ENCODE measurements at regions not wholly inside any gene's neighbourhood (a gene's known extent, or its start where the extent isn't known, plus 50 kb on each side); places are given as distances from the start of the nearest gene placed in this dataset.
A peak's percentile ranks its signal among the peaks of the same experiment; 100 is the strongest.
"Not testable (repeated sequence)": the region's sequence is repeated elsewhere in the genome, so short reads cannot be mapped to it uniquely, and the experiment has no call there.

DNA sequence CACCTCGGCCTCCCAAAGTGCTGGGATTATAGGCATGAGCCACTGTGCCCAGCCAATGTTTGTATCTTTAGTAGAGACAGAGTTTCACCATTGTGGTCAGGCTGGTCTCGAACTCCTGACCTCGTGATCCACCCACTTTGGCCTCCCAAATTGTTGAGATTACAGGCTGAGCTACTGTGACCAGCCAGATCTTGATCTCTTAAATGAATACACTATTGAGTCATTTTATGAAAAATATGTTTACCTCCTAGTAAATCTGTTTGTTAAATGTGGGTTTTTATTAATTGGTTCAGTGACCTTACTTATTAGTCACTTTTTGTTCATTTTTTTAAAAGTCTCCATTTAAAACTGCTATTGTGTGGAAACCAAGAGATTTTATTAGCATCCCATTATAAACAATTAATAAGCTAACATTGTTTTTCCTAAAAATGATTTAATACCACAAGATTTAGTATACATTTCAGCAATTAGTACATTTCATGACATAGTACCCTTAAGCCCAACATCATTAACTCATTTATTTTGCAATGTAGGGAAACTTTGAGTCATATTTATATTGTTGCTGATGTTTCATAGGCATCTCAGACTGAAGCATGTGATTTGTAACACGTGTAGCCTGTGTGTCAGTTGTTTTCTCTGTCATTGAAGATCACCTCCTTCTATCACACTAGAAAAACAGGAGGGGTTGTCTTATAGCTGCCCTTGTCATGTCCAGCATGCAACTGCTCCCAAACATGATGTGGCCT is 261.2 kb downstream of the TAF11L14 start:
- no peak for DNase-seq

DNA sequence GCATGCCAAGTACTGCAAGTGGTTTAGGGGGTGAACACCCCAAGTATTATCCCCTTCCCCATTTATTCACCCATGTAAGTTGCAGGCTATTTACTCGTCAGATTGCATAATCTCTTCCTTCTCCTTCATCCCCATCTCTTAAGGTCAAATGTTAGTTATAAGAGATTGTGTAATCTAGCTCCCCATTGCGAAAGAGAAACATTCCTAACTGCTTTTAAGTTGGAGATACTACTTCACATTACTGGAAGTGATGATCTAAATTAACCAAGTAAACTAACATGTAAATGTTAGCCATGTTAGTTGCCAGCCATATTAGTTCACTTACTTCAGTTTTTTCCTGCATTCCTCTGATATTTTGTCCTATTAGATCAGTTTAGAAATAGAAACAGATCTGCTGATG is 262.3 kb downstream of the TAF11L14 start:
- no peak for DNase-seq

DNA sequence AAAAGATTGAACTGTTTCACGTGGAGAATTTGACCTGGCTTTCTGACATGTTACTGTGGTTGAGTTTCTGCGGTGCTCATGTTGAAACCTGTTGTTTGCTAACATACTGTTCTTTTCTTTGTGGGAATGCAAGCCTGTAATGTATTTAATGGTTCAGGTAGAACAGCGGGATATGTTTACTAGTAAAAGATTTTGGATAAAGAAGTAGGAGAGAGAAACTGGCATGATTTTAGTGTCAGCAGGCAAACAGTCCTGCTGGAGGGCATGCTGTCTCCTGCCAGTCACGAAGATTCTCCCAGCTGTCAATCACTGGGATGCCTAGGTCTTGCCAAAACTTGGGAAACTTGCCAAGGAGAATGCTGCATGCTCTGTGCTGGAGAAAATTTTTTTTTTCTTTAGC is 263.5 kb downstream of the TAF11L14 start:
- DNase-seq = no peak

DNA sequence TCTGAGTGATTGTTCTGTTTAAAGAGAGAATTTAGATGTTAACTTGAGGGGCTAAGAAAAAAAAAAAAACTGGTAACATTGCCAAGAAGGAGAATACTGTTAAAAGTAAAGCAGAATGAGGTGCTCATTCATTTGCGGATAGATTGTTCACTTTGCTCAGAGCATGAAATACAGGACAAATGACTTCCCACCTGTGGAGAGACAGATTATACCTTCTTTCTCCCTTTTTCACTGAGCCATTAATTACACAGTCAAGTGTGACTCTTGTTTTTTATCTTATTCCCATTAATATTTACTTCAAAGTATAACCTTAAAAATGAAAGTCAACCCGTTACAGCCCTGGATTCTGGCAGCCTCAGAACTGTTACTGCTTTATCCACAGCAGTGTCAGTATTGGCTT is 264.5 kb downstream of the TAF11L14 start:
- no peak for DNase-seq

DNA sequence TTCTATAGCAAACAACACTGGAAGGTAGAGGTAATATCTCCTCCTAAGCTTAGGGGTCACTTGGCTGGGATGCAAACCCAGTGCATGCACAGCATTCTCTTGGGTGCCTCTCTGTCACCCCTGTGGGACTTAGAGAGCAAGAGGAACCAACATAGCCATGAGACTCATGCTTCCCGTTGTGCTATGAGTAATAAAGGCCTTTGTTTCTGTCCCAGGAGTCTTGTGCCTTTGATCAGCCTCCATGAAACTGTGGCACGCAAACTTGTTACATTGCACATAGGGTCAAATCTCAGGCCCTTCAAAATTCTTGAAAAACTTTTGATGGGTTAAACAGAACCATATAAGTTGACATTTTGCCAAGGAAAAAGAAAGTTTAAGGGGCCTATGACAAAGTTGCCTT is 272.8 kb downstream of the TAF11L14 start:
- DNase-seq = no peak

DNA sequence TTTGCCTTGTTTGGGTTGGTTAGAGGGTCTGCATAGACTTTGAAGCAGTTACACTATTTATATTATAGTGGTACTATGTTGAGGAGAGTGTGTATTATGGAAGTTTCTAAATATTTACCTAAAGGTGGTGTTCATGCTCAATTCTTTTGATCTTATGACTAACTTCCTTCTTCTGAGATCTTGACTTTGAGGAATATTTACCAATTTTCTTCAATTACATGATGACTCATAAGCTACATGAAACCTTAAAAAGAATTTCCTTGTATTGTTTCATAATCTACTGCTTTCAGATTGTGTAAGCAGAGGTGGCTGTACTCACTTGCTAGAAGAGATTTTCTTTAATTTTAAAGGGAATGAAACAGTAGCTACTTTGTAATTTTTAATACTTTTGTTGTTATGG is 276.1 kb downstream of the TAF11L14 start:
- no peak for DNase-seq

DNA sequence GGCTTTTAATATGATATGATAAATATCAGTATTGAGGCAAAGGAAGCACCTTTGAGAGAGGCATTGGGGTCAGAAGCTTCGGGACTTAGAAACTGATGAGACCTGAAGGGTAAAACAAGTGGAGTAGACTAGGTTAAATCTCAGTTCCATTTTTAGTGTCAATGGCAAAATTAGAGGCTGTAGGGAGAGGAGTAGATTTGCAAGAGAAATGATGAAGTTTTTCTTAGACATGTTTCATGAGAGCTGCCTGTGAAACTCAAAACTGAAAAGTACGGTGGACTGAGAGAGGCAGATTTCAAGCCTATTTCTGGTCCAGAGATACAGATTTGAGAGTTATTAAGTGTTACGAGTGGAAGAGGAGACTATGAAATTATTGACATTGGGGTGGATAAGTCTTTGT is 278.5 kb downstream of the TAF11L14 start:
- no peak for DNase-seq

DNA sequence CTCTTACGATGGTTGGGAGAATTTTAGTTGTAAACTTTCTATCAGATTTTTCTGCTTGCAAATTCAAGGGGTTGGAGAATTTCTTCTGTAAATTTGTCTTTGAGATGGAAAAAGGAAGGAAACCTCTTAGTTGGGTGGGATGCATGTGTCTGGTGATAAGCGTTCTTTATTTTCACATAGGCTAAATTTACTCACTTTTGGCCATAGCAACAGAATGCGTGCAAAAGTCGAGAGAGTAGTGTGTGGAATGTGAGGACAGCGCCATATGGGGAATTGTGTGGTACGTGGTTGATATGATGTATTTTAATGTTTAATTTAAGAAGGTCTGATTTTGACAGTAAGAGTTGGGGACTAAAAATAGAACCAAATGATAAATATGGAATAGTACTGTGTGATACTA is 282.2 kb downstream of the TAF11L14 start:
- DNase-seq = no peak

DNA sequence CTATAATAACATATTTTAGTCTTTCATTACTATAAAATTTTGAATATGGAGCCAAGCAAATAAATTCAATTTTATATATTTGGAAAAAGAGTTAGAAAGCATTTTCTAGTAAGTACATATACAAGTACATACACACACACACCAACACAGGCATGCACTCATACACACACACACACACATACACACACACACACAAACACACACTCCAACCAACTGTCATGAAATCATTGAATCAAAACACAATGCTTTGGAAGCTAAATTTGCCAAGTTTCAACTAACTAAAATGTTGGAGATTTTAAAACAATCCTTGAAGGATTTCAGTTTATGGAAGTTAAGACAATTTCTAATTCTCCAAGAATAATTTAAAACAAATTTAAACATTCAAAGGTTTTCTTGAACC is 283.2 kb downstream of the TAF11L14 start:
- no peak for DNase-seq

DNA sequence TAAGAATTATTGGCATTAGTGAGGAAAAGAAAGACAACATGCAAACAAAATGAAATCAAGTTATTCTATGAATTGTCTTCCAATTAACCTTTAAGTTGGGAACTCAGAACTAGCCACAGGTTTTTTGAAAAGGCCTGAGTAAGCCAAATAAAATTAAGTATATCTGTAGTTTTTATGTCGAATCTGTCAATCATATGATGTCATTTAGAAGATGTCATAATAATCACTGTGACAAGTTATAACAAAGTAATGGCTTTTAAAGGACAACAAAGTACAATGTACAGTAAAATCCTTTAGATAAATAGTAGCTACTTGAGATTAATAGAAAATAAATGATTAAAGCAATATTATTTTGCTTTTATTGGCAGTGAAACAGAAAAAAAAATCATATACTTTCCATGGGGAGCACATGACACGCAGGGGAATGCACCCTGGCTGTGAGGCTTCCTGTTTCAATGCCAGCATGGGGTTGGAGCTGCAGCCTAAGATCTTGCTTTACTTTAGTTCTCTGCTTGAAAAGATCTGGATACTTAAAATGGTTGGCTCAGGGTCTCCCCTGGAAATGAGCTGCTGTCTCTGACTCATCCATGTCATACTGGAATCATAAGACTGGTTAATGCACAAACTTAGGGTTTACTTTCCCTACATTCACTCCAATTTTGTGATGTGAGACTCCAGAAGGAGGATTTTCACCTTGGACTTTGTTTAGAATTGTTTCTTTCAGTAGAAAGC is 284.3 kb downstream of the TAF11L14 start:
- DNase-seq = no peak

DNA sequence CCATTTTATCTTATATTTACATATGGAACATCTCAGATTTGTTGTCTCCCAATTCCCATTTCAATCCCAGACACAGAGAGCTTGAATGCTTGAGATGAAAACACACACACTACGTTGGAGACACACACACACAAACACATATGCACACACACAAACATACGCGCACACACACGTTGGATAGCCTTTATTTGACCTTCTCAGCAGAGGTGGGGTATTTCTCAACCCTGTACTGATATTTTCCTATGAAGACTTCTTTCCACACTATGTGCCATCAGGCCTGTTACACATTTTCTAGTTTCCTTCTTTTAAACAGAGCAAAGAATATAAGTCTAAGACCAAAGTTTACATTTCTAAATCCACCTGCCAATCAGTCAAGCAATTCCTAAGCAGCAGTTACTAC is 291.0 kb downstream of the TAF11L14 start:
- no peak for DNase-seq

DNA sequence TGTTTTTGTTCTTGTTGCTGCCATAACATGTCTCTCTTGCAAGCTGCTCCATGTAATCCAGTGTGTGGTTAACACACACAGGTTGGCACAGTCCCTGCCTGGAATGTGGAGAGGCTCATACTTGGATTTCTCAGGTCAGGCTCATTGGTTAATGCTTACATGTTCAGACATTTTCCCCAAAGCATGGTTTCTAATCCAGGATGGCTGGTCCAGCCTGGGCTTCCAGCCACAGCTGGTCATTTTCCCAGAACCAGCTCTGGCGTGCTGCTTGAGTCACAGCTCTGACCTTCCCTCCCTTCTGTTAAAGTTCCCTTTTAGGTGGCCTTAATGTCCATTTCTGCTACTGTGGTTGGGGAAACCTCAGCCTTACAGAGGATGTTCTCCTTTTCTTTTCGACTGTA is 294.3 kb downstream of the TAF11L14 start:
- DNase-seq = no peak

DNA sequence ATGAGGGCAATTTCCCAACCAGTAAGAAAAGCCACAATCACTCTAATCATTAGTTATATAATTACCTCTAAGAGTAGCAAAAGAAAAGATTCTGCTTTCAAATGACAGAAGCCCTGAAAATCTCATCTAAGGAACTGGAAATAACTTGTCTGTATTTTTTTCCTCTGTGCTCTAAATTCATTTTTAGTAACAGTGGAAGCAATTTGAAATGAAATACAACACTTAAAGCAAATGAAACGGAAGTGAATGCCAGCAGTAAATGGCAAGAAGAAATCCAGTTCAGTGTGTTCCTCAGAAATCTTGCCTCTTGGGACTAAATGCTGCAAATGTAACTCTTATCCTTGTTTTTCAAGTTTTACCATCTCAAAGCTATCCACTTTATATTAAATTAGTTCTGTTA is 294.9 kb downstream of the TAF11L14 start:
- DNase-seq = no peak

DNA sequence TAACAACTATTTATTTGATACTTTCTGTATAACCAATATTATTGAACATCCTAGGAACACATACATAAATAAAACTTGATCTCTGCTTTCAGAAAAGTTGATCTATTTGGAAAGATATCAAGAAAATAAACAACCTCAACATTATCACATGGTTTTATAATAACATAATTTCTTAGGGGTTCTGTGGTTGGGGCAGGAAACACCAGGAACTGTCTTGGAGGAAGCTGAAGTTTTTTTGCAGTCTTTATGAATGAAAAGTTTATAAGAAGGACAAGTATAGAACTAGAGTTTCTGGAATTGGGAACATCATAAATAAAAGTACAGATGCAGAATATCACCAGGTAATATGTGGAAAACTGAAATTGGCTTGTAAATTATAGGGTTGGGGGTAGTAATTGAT is 296.1 kb downstream of the TAF11L14 start:
- DNase-seq = no peak

DNA sequence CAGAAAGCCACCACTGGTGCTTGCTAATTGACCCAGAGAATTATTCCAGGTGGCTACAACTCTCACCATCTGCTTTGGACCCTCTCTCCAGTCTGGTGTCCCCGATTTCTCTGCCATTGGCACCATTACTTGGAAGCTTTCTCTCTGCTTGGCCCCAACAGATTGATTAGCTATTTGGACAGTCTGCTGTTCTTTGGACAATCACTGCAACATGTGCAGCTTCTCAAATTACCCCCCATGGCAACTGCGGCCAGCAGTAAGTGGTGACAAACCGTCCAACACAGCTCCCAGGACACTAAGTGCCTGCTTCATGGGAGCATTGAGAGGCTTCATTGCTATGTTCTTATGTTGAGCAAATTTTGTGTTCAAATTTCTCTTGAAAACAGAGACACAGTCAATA is 309.8 kb downstream of the TAF11L14 start:
- DNase-seq = no peak

DNA sequence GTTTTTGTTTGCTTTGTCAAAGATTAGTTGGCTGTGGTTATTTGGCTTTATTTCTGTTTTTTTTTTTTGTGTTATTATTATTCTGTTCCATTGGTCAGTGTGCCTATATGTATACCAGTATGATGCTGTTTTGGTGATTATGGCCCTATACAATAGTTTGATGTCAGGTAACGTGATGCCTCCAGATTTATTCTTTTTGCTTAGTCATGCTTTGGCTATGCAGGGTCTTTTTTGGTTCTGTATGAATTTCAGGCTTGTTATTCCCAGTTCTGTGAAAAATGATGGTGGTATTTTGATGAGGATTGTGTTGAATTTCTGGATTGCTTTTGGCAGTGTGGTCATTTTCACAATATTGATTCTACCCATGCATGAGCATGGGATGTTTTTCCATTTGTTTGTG is 312.8 kb downstream of the TAF11L14 start:
- DNase-seq = no peak

DNA sequence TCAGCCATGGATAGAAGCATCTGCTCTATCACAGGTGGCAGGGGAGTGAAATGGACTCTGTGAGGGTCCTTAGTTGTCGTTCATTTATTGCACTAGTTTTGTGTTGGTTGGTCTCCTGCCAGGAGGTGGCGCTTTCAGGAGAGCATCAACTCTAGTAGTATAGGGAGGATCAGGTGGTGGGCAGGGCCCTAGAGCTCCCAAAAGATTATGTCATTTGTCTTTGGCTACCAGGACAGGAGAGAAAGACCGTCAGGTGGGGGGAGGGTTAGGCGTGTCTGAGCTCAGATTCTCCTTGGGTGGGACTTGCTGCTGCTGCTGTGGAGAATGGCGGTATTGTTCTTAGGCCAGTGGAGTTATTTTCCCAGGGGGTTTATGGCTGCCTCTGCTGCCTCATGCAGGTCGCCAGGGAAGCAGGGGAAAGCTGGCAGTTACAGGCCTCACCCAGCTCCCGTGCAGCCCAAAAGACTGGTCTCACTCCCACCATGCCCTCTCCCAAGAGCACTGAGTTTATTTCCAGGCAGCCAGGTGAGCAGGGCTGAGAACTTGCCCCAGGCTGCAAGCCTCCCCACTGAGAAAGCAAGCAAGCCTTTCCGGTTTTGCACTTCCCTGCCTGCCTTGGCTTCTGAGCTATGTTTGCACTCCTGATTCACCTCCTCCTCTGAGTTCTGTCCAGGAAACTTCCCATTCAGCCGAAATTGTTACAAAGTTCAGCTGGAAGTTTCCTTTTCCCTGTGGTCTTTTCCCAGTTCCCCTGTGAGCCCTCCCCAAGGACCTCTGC is 317.3 kb downstream of the TAF11L14 start:
- peak; percentile 70 to 75 for DNase-seq

DNA sequence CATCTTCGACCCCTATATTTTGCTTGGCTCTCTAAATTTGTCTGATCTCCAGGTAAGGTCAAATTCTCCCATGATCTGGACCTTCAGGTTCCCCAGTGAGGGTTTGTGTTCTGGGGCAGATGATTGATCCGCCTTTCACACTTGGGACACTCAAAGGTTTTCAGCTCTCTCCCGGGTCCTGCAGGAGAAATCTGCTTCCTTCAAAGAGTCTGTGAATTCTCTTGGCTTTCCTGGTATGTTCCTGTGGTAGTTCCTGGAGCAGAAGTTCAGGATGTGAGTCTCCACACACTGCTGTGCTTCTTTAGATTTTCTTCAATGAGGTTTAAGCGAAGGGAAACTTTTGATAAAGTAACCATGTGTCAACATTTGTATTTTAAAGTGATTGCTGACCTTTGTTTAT is 318.0 kb downstream of the TAF11L14 start:
- no peak for DNase-seq

DNA sequence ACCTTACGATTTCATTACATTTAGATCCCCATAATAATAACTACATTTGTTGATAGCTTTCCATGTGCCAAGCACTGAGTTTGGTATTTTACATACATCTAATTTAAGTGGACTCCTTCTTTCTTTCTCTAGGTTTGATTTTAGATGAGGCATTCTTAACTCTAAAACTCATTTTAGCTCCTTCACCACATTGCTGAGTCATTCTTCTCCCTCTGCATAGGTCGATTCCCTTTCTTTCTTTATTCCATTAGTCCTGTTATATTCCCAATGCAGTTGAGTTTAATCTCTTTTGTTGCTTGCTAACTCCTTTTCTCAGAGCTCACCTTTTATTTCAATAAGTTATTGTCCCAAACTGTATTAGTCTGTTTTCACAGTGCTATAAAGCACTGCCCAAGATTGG is 329.8 kb downstream of the TAF11L14 start:
- no peak for DNase-seq

DNA sequence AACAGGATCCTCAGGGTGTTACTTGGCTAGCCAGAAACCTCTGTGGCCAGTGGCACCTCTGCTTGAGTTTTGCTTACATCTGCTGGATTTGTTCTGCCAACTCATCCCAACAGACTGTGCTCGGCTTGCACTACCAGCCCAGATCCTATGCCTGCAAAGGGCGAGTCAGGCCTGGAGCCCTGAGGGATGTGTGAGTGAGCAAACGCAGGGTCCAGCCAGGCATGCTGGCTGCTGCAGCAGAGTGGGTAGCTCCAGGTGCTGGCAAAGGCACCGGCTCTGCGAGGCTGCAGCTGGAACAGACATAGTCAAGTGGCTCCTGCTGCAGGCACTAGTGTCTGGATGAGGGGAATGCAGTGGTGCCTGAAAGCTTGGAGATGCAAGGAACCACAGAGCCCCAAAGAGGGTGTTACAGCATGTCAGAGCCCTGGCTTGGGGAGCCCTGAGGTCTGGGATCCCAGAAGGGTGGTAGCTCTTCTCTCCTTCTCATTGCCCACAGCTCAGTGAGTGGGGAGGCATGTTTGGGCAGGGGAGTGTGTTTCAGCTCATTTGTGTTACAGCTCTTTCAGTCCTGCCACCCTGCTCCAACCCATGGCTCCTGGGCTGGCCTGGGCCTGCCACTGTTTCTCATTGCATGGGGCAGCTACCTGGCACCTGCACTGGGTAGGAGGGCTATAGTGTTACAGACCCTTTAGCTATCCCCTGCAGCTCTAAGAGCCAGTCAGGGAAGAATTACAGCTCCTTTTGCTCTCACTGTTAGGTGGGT is 332.6 kb downstream of the TAF11L14 start:
- peak; percentile 39 to 72 for DNase-seq

DNA sequence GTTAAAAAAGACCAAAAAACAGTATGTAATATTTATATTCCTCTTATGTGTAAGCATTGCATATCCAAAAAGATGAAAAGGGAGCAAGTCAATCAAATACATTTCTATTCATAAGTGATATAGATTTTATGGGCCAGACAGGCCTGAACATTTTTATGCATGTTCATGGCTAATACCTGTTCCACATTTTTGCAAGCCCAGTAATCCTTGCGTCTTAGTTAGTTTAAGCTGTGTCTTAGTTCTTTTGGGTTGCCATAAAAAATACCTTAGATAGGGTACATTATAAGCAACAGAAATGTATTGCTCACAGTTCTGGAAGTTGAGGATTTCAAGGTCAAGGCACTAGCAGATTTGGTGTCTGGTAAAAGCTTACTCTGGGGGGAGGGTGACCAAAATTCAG is 342.1 kb downstream of the TAF11L14 start:
- DNase-seq = no peak

DNA sequence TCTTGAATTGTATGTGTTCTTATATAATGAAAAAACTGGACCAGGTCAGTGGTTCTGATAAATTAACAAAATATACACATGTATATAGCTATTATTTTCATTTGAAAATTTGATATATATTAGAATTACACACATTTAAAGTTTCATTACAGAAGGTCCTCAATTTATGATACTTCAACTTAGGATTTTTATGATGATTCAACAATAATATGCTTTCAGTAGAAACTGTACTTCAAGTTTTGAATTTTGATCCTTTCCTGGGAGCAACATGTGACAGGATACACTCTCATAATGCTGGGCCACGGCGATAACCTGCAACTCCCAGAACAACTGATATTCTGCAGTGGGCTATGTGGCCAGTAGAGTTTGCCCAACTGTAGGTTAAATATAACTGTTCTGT is 344.7 kb downstream of the TAF11L14 start:
- DNase-seq = no peak

DNA sequence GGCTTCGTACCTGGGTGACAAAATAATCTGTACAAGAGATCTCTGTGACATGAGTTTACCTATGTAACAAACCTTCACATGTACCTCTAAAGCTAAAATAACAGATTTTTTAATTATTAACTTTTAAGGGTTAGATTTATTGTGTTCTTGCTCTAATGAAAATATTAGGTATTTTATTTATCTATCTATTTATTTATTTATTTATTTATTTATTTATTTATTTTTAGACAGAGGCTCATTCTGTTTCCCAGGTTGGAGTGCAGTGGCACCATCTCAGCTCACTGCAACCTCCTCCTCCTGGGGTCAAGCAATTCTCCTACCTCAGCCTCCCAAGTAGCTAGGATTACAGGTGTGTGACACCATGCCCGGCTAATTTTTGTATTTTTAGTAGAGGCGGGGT is 348.4 kb downstream of the TAF11L14 start:
- not testable (repeated sequence) for DNase-seq
